Activated CD4-positive, alpha-beta T cell treated with anti-CD3 and anti-CD28 coated beads, Interleukin-2, amount 10 ng/mL, durations not matched to agents 24 days and 14 days (primary cell): ENCODE measurements at regions not wholly inside any gene's neighbourhood (a gene's known extent, or its start where the extent isn't known, plus 50 kb on each side); places are given as distances from the start of the nearest gene placed in this dataset.

Experiments used
- DNase-seq: peaks from one replicate; pipeline ENCODE4 v3.0.0; 2022
- H3K27ac Mint-ChIP-seq: one replicate; pipeline ENCODE4 v1.8.0; 2022; ENCODE audit warnings: mild to moderate bottlenecking, mixed read lengths
- H3K27me3 Mint-ChIP-seq: one replicate; pipeline ENCODE4 v1.8.0; 2022; ENCODE audit warnings: mixed read lengths
- H3K36me3 Mint-ChIP-seq: one replicate; pipeline ENCODE4 v1.8.0; 2022; ENCODE audit warnings: low read depth, mild to moderate bottlenecking, mixed read lengths
- H3K4me1 Mint-ChIP-seq: one replicate; pipeline ENCODE4 v1.8.0; 2021; ENCODE audit warnings: mixed read lengths
- H3K4me3 Mint-ChIP-seq: one replicate; pipeline ENCODE4 v1.8.0; 2022; ENCODE audit warnings: mild to moderate bottlenecking, moderate library complexity, mixed read lengths
- H3K9me3 Mint-ChIP-seq: one replicate; pipeline ENCODE4 v1.8.0; 2021; ENCODE audit warnings: mixed read lengths
- intact Hi-C: fragments of 100-400 bp; cut with micrococcal nuclease; formaldehyde crosslinking; loops from one replicate; pipeline ENCODE4 v1.15.1; 2023

GRCh38 chr18:40841063-40841462, 1114.0 kb upstream of the PIK3C3 start:
- H3K4me1 Mint-ChIP-seq, result no peaks in the 10 kb centered on the region
- no peaks in the 10 kb centered on the region for H3K36me3 Mint-ChIP-seq
- no peaks in the 10 kb centered on the region for H3K27me3 Mint-ChIP-seq
- intact Hi-C loops, result no loop called here
- H3K27ac Mint-ChIP-seq, result no peak overlapping the region
- H3K9me3 Mint-ChIP-seq, result no peaks in the 10 kb centered on the region
- H3K4me3 Mint-ChIP-seq, result no peak overlapping the region
- DNase-seq, result no peak

GRCh38 chr18:40832362-40832761, 1122.7 kb upstream of the PIK3C3 start:
- H3K4me1 Mint-ChIP-seq, result no peaks in the 10 kb centered on the region
- intact Hi-C loops, result no loop called here

GRCh38 chr18:40824291-40824690, 1130.7 kb upstream of the PIK3C3 start:
- peaks cover 4% of the 10 kb centered on the region for H3K9me3 Mint-ChIP-seq
- H3K27ac Mint-ChIP-seq, result no peak overlapping the region
- H3K4me1 Mint-ChIP-seq, result no peaks in the 10 kb centered on the region
- H3K27me3 Mint-ChIP-seq, result no peaks in the 10 kb centered on the region
- DNase-seq, result no peak
- no peak overlapping the region for H3K4me3 Mint-ChIP-seq
- intact Hi-C loops, result no loop called here
- H3K36me3 Mint-ChIP-seq, result no peaks in the 10 kb centered on the region

More at GRCh38 chr18:40832362-40832761, 1122.7 kb upstream of the PIK3C3 start:
- Mint-ChIP-seq H3K27ac (no peak overlapping the region), H3K4me3 (no peak overlapping the region), H3K36me3 (no peaks in the 10 kb centered on the region), H3K27me3 (no peaks in the 10 kb centered on the region), H3K9me3 (no peaks in the 10 kb centered on the region)
- DNase-seq, result no peak

GRCh38 chr18:40821596-40822243, 1133.3 kb upstream of the PIK3C3 start:
- Mint-ChIP-seq H3K36me3 (no peaks in the 10 kb centered on the region), H3K27me3 (no peaks in the 10 kb centered on the region)

GRCh38 chr18:40812981-40813515, 1142.0 kb upstream of the PIK3C3 start:
- Mint-ChIP-seq H3K36me3 (no peaks in the 10 kb centered on the region), H3K27me3 (no peaks in the 10 kb centered on the region), H3K9me3 (peaks cover 3% of the 10 kb centered on the region), H3K27ac (no peak overlapping the region), H3K4me1 (no peaks in the 10 kb centered on the region), H3K4me3 (no peak overlapping the region)
- no peak for DNase-seq
- intact Hi-C loops, result no loop called here

More at GRCh38 chr18:40821596-40822243, 1133.3 kb upstream of the PIK3C3 start:
- H3K27ac Mint-ChIP-seq, result no peak overlapping the region
- no peak for DNase-seq
- H3K9me3 Mint-ChIP-seq, result peaks cover 4% of the 10 kb centered on the region
- intact Hi-C loops, result no loop called here
- H3K4me3 Mint-ChIP-seq, result no peak overlapping the region
- no peaks in the 10 kb centered on the region for H3K4me1 Mint-ChIP-seq

GRCh38 chr18:40810372-40810771, 1144.7 kb upstream of the PIK3C3 start:
- H3K9me3 Mint-ChIP-seq, result peaks cover 3% of the 10 kb centered on the region
- intact Hi-C loops, result no loop called here
- H3K36me3 Mint-ChIP-seq, result no peaks in the 10 kb centered on the region
- H3K4me3 Mint-ChIP-seq, result no peak overlapping the region
- H3K27me3 Mint-ChIP-seq, result no peaks in the 10 kb centered on the region
- H3K27ac Mint-ChIP-seq, result no peak overlapping the region
- H3K4me1 Mint-ChIP-seq, result no peaks in the 10 kb centered on the region
- DNase-seq, result no peak

GRCh38 chr18:40789286-40789685, 1165.7 kb upstream of the PIK3C3 start:
- no peak overlapping the region for H3K27ac Mint-ChIP-seq
- H3K4me1 Mint-ChIP-seq, result no peaks in the 10 kb centered on the region
- H3K4me3 Mint-ChIP-seq, result no peak overlapping the region
- no peaks in the 10 kb centered on the region for H3K27me3 Mint-ChIP-seq
- intact Hi-C loops, result no loop called here
- no peak for DNase-seq
- no peaks in the 10 kb centered on the region for H3K36me3 Mint-ChIP-seq
- peaks cover 3% of the 10 kb centered on the region for H3K9me3 Mint-ChIP-seq

- peaks cover 3% of the 10 kb centered on the region for H3K9me3 Mint-ChIP-seq
Observed at GRCh38 chr18:40782453-40783130, 1172.4 kb upstream of the PIK3C3 start.

GRCh38 chr18:40769786-40770185, 1185.2 kb upstream of the PIK3C3 start:
- Mint-ChIP-seq H3K27ac (no peak overlapping the region), H3K36me3 (no peaks in the 10 kb centered on the region)
- intact Hi-C loops, result no loop called here

More at GRCh38 chr18:40782453-40783130, 1172.4 kb upstream of the PIK3C3 start:
- Mint-ChIP-seq H3K27ac (no peak overlapping the region), H3K36me3 (no peaks in the 10 kb centered on the region), H3K27me3 (no peaks in the 10 kb centered on the region), H3K4me1 (no peaks in the 10 kb centered on the region), H3K4me3 (no peak overlapping the region)
- intact Hi-C loops, result no loop called here
- no peak for DNase-seq

GRCh38 chr18:40760251-40760650, 1194.8 kb upstream of the PIK3C3 start:
- no peak overlapping the region for H3K27ac Mint-ChIP-seq
- H3K27me3 Mint-ChIP-seq, result no peaks in the 10 kb centered on the region
- intact Hi-C loops, result no loop called here
- no peak overlapping the region for H3K4me3 Mint-ChIP-seq
- DNase-seq, result no peak
- H3K4me1 Mint-ChIP-seq, result no peaks in the 10 kb centered on the region
- H3K9me3 Mint-ChIP-seq, result no peaks in the 10 kb centered on the region
- H3K36me3 Mint-ChIP-seq, result no peaks in the 10 kb centered on the region

More at GRCh38 chr18:40769786-40770185, 1185.2 kb upstream of the PIK3C3 start:
- Mint-ChIP-seq H3K9me3 (peaks cover 11% of the 10 kb centered on the region), H3K27me3 (no peaks in the 10 kb centered on the region), H3K4me3 (no peak overlapping the region), H3K4me1 (no peaks in the 10 kb centered on the region)
- no peak for DNase-seq

- intact Hi-C loops, result no loop called here
- Mint-ChIP-seq H3K4me1 (no peaks in the 10 kb centered on the region), H3K4me3 (no peak overlapping the region), H3K27ac (no peak overlapping the region), H3K36me3 (no peaks in the 10 kb centered on the region), H3K27me3 (no peaks in the 10 kb centered on the region), H3K9me3 (no peaks in the 10 kb centered on the region)
- DNase-seq, result no peak
Observed at GRCh38 chr18:40754477-40754876, 1200.6 kb upstream of the PIK3C3 start.

GRCh38 chr18:40752316-40752715, 1202.7 kb upstream of the PIK3C3 start:
- no peak overlapping the region for H3K27ac Mint-ChIP-seq
- H3K9me3 Mint-ChIP-seq, result no peaks in the 10 kb centered on the region
- H3K27me3 Mint-ChIP-seq, result no peaks in the 10 kb centered on the region
- H3K4me1 Mint-ChIP-seq, result no peaks in the 10 kb centered on the region
- no peak overlapping the region for H3K4me3 Mint-ChIP-seq
- no peak for DNase-seq
- no peaks in the 10 kb centered on the region for H3K36me3 Mint-ChIP-seq
- intact Hi-C loops, result no loop called here

- Mint-ChIP-seq H3K27me3 (no peaks in the 10 kb centered on the region), H3K9me3 (no peaks in the 10 kb centered on the region), H3K27ac (no peak overlapping the region), H3K4me3 (no peak overlapping the region), H3K36me3 (no peaks in the 10 kb centered on the region), H3K4me1 (no peaks in the 10 kb centered on the region)
- no peak for DNase-seq
- intact Hi-C loops, result no loop called here
Observed at GRCh38 chr18:40751186-40751585, 1203.8 kb upstream of the PIK3C3 start.

- Mint-ChIP-seq H3K36me3 (no peaks in the 10 kb centered on the region), H3K4me3 (no peak overlapping the region), H3K27ac (no peak overlapping the region), H3K27me3 (no peaks in the 10 kb centered on the region), H3K9me3 (peaks cover 7% of the 10 kb centered on the region), H3K4me1 (no peaks in the 10 kb centered on the region)
- intact Hi-C loops, result no loop called here
- DNase-seq, result no peak
Observed at GRCh38 chr18:40739029-40739428, 1216.0 kb upstream of the PIK3C3 start.
